ENCODE measurements at regions not wholly inside any gene's neighbourhood (a gene's known extent, or its start where the extent isn't known, plus 50 kb on each side); places are given as distances from the start of the nearest gene placed in this dataset.

- H3K27ac ChIP-seq (ENCODE audit: low read depth in 1 of 3, low read length in 2 of 3) = no peak overlapping the region
- FAIRE-seq = no peak
- no peaks in the 10 kb centered on the region for H3K4me1 ChIP-seq (ENCODE audit: control insufficient read depth in 3 of 3, insufficient read depth in 2 of 3, low read depth in 1 of 3, low read length in 2 of 3)
- no peaks in the 10 kb centered on the region for H3K9me3 ChIP-seq (ENCODE audit: control insufficient read depth in 2 of 2, insufficient read depth in 1 of 2, low read depth in 1 of 2, low read length in 1 of 2)
- H3K4me3 ChIP-seq (ENCODE audit: low read depth in 1 of 3, low read length in 3 of 3) = no peak overlapping the region
- DNase-seq = no peak
- no peaks in the 10 kb centered on the region for H3K36me3 ChIP-seq (ENCODE audit: control insufficient read depth in 3 of 3, insufficient read depth in 2 of 3, low read depth in 1 of 3, low read length in 3 of 3)
- 69 to 74% (median 73%) methylated on average over 11 to 12 of the region's 12 CpGs for WGBS, 3 donors
- H3K27me3 ChIP-seq (ENCODE audit: control insufficient read depth in 3 of 3, insufficient read depth in 3 of 3, low read length in 3 of 3) = no peaks in the 10 kb centered on the region
Measured at GRCh38 chrX:69262036-69262936, 97.0 kb upstream of the PJA1 start.

- H3K4me3 ChIP-seq (ENCODE audit: low read depth in 1 of 3, low read length in 3 of 3) = no peak overlapping the region
- no peak for DNase-seq
- no peak overlapping the region for H3K27ac ChIP-seq (ENCODE audit: low read depth in 1 of 3, low read length in 2 of 3)
- no peaks in the 10 kb centered on the region for H3K36me3 ChIP-seq (ENCODE audit: control insufficient read depth in 3 of 3, insufficient read depth in 2 of 3, low read depth in 1 of 3, low read length in 3 of 3)
- no peak for FAIRE-seq
- H3K9me3 ChIP-seq (ENCODE audit: control insufficient read depth in 2 of 2, insufficient read depth in 1 of 2, low read depth in 1 of 2, low read length in 1 of 2) = no peaks in the 10 kb centered on the region
- H3K4me1 ChIP-seq (ENCODE audit: control insufficient read depth in 3 of 3, insufficient read depth in 2 of 3, low read depth in 1 of 3, low read length in 2 of 3) = no peaks in the 10 kb centered on the region
- H3K27me3 ChIP-seq (ENCODE audit: control insufficient read depth in 3 of 3, insufficient read depth in 3 of 3, low read length in 3 of 3) = no peaks in the 10 kb centered on the region
- WGBS, 3 donors = 71 to 87% (median 79%) methylated on average over 2 of the region's 2 CpGs
Measured at GRCh38 chrX:69260169-69260568, 94.9 kb upstream of the PJA1 start.

GRCh38 chrX:69258893-69259292 lies 93.6 kb upstream of the PJA1 start:
- Histone ChIP-seq H3K27ac (ENCODE audit: low read depth in 1 of 3, low read length in 2 of 3) (no peak overlapping the region), H3K9me3 (ENCODE audit: control insufficient read depth in 2 of 2, insufficient read depth in 1 of 2, low read depth in 1 of 2, low read length in 1 of 2) (no peaks in the 10 kb centered on the region), H3K4me3 (ENCODE audit: low read depth in 1 of 3, low read length in 3 of 3) (no peak overlapping the region), H3K36me3 (ENCODE audit: control insufficient read depth in 3 of 3, insufficient read depth in 2 of 3, low read depth in 1 of 3, low read length in 3 of 3) (no peaks in the 10 kb centered on the region), H3K4me1 (ENCODE audit: control insufficient read depth in 3 of 3, insufficient read depth in 2 of 3, low read depth in 1 of 3, low read length in 2 of 3) (no peaks in the 10 kb centered on the region), H3K27me3 (ENCODE audit: control insufficient read depth in 3 of 3, insufficient read depth in 3 of 3, low read length in 3 of 3) (no peaks in the 10 kb centered on the region)
- 56 to 73% (median 68%) methylated on average over 4 of the region's 4 CpGs for WGBS, 3 donors
- DNase-seq (no peak), FAIRE-seq (no peak)

- DNase-seq (no peak), FAIRE-seq (no peak)
- Histone ChIP-seq H3K9me3 (ENCODE audit: control insufficient read depth in 2 of 2, insufficient read depth in 1 of 2, low read depth in 1 of 2, low read length in 1 of 2) (no peaks in the 10 kb centered on the region), H3K4me3 (ENCODE audit: low read depth in 1 of 3, low read length in 3 of 3) (no peak overlapping the region), H3K27ac (ENCODE audit: low read depth in 1 of 3, low read length in 2 of 3) (no peak overlapping the region), H3K4me1 (ENCODE audit: control insufficient read depth in 3 of 3, insufficient read depth in 2 of 3, low read depth in 1 of 3, low read length in 2 of 3) (no peaks in the 10 kb centered on the region), H3K36me3 (ENCODE audit: control insufficient read depth in 3 of 3, insufficient read depth in 2 of 3, low read depth in 1 of 3, low read length in 3 of 3) (no peaks in the 10 kb centered on the region), H3K27me3 (ENCODE audit: control insufficient read depth in 3 of 3, insufficient read depth in 3 of 3, low read length in 3 of 3) (no peaks in the 10 kb centered on the region)
- 71 to 82% (median 74%) methylated on average over 5 of the region's 5 CpGs for WGBS, 3 donors
Measured at GRCh38 chrX:69257499-69258127, 92.4 kb upstream of the PJA1 start.

GRCh38 chrX:69256291-69256565 lies 91.0 kb upstream of the PJA1 start:
- DNase-seq (no peak), FAIRE-seq (no peak)
- no peaks in the 10 kb centered on the region for H3K36me3 ChIP-seq (ENCODE audit: control insufficient read depth in 3 of 3, insufficient read depth in 2 of 3, low read depth in 1 of 3, low read length in 3 of 3)
- H3K4me1 ChIP-seq (ENCODE audit: control insufficient read depth in 3 of 3, insufficient read depth in 2 of 3, low read depth in 1 of 3, low read length in 2 of 3) = no peaks in the 10 kb centered on the region
- no peak overlapping the region for H3K27ac ChIP-seq (ENCODE audit: low read depth in 1 of 3, low read length in 2 of 3)
- H3K9me3 ChIP-seq (ENCODE audit: control insufficient read depth in 2 of 2, insufficient read depth in 1 of 2, low read depth in 1 of 2, low read length in 1 of 2) = no peaks in the 10 kb centered on the region
- H3K27me3 ChIP-seq (ENCODE audit: control insufficient read depth in 3 of 3, insufficient read depth in 3 of 3, low read length in 3 of 3) = no peaks in the 10 kb centered on the region
- H3K4me3 ChIP-seq (ENCODE audit: low read depth in 1 of 3, low read length in 3 of 3) = no peak overlapping the region

- DNase-seq (no peak), FAIRE-seq (no peak)
- H3K27ac ChIP-seq (ENCODE audit: low read depth in 1 of 3, low read length in 2 of 3) = no peak overlapping the region
- no peaks in the 10 kb centered on the region for H3K4me1 ChIP-seq (ENCODE audit: control insufficient read depth in 3 of 3, insufficient read depth in 2 of 3, low read depth in 1 of 3, low read length in 2 of 3)
- no peaks in the 10 kb centered on the region for H3K9me3 ChIP-seq (ENCODE audit: control insufficient read depth in 2 of 2, insufficient read depth in 1 of 2, low read depth in 1 of 2, low read length in 1 of 2)
- H3K4me3 ChIP-seq (ENCODE audit: low read depth in 1 of 3, low read length in 3 of 3) = no peak overlapping the region
- no peaks in the 10 kb centered on the region for H3K36me3 ChIP-seq (ENCODE audit: control insufficient read depth in 3 of 3, insufficient read depth in 2 of 3, low read depth in 1 of 3, low read length in 3 of 3)
- H3K27me3 ChIP-seq (ENCODE audit: control insufficient read depth in 3 of 3, insufficient read depth in 3 of 3, low read length in 3 of 3) = no peaks in the 10 kb centered on the region
- 70 to 90% (median 79%) methylated on average over 7 to 11 of the region's 11 CpGs for WGBS, 3 donors
Measured at GRCh38 chrX:69255441-69256290, 90.4 kb upstream of the PJA1 start.

GRCh38 chrX:69253821-69254220 lies 88.6 kb upstream of the PJA1 start:
- no peaks in the 10 kb centered on the region for H3K4me1 ChIP-seq (ENCODE audit: control insufficient read depth in 3 of 3, insufficient read depth in 2 of 3, low read depth in 1 of 3, low read length in 2 of 3)
- H3K36me3 ChIP-seq (ENCODE audit: control insufficient read depth in 3 of 3, insufficient read depth in 2 of 3, low read depth in 1 of 3, low read length in 3 of 3) = no peaks in the 10 kb centered on the region
- WGBS, 3 donors = 70 to 96% (median 91%) methylated on average over 1 of the region's 1 CpG
- H3K27me3 ChIP-seq (ENCODE audit: control insufficient read depth in 3 of 3, insufficient read depth in 3 of 3, low read length in 3 of 3) = no peaks in the 10 kb centered on the region
- DNase-seq (no peak), FAIRE-seq (no peak)
- H3K9me3 ChIP-seq (ENCODE audit: control insufficient read depth in 2 of 2, insufficient read depth in 1 of 2, low read depth in 1 of 2, low read length in 1 of 2) = no peaks in the 10 kb centered on the region
- H3K27ac ChIP-seq (ENCODE audit: low read depth in 1 of 3, low read length in 2 of 3) = no peak overlapping the region
- H3K4me3 ChIP-seq (ENCODE audit: low read depth in 1 of 3, low read length in 3 of 3) = no peak overlapping the region

GRCh38 chrX:69243276-69243675 lies 78.0 kb upstream of the PJA1 start:
- Histone ChIP-seq H3K27me3 (ENCODE audit: control insufficient read depth in 3 of 3, insufficient read depth in 3 of 3, low read length in 3 of 3) (peaks cover 0 to under 1% (median 0%) of the 10 kb centered on the region in 3 donors), H3K4me3 (ENCODE audit: low read depth in 1 of 3, low read length in 3 of 3) (no peak overlapping the region), H3K27ac (ENCODE audit: low read depth in 1 of 3, low read length in 2 of 3) (no peak overlapping the region), H3K9me3 (ENCODE audit: control insufficient read depth in 2 of 2, insufficient read depth in 1 of 2, low read depth in 1 of 2, low read length in 1 of 2) (no peaks in the 10 kb centered on the region), H3K4me1 (ENCODE audit: control insufficient read depth in 3 of 3, insufficient read depth in 2 of 3, low read depth in 1 of 3, low read length in 2 of 3) (no peaks in the 10 kb centered on the region), H3K36me3 (ENCODE audit: control insufficient read depth in 3 of 3, insufficient read depth in 2 of 3, low read depth in 1 of 3, low read length in 3 of 3) (no peaks in the 10 kb centered on the region)
- WGBS, 3 donors = 70 to 81% (median 72%) methylated on average over 4 of the region's 4 CpGs
- FAIRE-seq (no peak), DNase-seq (no peak)
